Type B pancreatic cell (in vitro differentiated cells): ENCODE measurements at regions not wholly inside any gene's neighbourhood (a gene's known extent, or its start where the extent isn't known, plus 50 kb on each side); places are given as distances from the start of the nearest gene placed in this dataset.

Experiments used
- DNase-seq: peaks from one replicate; pipeline ENCODE4 v3.0.0; 2021; ENCODE audit warnings: mixed read lengths; ENCODE audit not compliant: unreplicated experiment; ENCODE audit errors: extremely low spot score
- H3K27ac Mint-ChIP-seq: 2 replicates; pipeline ENCODE4 v1.8.0; 2021; ENCODE audit warnings: mild to moderate bottlenecking, mixed read lengths
- H3K27me3 Mint-ChIP-seq: 2 replicates; pipeline ENCODE4 v1.8.0; 2021; ENCODE audit warnings: mixed read lengths
- H3K36me3 Mint-ChIP-seq: 2 replicates; pipeline ENCODE4 v1.8.0; 2021; ENCODE audit warnings: mixed read lengths
- H3K4me1 Mint-ChIP-seq: one replicate; pipeline ENCODE4 v1.8.0; 2021; ENCODE audit warnings: mixed read lengths; ENCODE audit not compliant: unreplicated experiment
- H3K4me3 Mint-ChIP-seq: 2 replicates; pipeline ENCODE4 v1.8.0; 2021; ENCODE audit warnings: mild to moderate bottlenecking, mixed read lengths
- H3K9me3 Mint-ChIP-seq: 2 replicates; pipeline ENCODE4 v1.8.0; 2021; ENCODE audit warnings: mixed read lengths
- CTCF ChIP-seq: fragments of 200-600 bp; sonication (generic); conservative IDR thresholded peaks from 2 replicates; pipeline ENCODE4 v1.5.0; 2021; ENCODE audit warnings: antibody characterized with exemption, mild to moderate bottlenecking

GRCh38 chr17:71170070-71170469 lies 950.8 kb upstream of the SOX9 start:
- Mint-ChIP-seq H3K36me3 (no peaks in the 10 kb centered on the region), H3K27me3 (peaks cover 9% of the 10 kb centered on the region), H3K9me3 (no peaks in the 10 kb centered on the region), H3K4me1 (peaks cover 5% of the 10 kb centered on the region), H3K27ac (no peak overlapping the region), H3K4me3 (no peak overlapping the region)
- no peak for DNase-seq
- TF ChIP-seq CTCF, result no peak

GRCh38 chr17:71171270-71171669 lies 949.5 kb upstream of the SOX9 start:
- H3K4me3 Mint-ChIP-seq, result no peak overlapping the region

GRCh38 chr17:71173991-71174390 lies 946.8 kb upstream of the SOX9 start:
- Mint-ChIP-seq H3K36me3 (no peaks in the 10 kb centered on the region), H3K9me3 (no peaks in the 10 kb centered on the region), H3K4me1 (no peaks in the 10 kb centered on the region), H3K27me3 (no peaks in the 10 kb centered on the region), H3K4me3 (no peak overlapping the region), H3K27ac (no peak overlapping the region)
- DNase-seq, result no peak
- no peak for TF ChIP-seq CTCF

More at GRCh38 chr17:71171270-71171669, 949.5 kb upstream of the SOX9 start:
- Mint-ChIP-seq H3K36me3 (no peaks in the 10 kb centered on the region), H3K27ac (no peak overlapping the region), H3K9me3 (no peaks in the 10 kb centered on the region), H3K4me1 (peaks cover 5% of the 10 kb centered on the region), H3K27me3 (peaks cover 9% of the 10 kb centered on the region)
- DNase-seq, result no peak
- TF ChIP-seq CTCF, result no peak

- Mint-ChIP-seq H3K27me3 (no peaks in the 10 kb centered on the region), H3K36me3 (no peaks in the 10 kb centered on the region), H3K27ac (no peak overlapping the region), H3K9me3 (no peaks in the 10 kb centered on the region), H3K4me1 (peaks cover 8% of the 10 kb centered on the region), H3K4me3 (no peak overlapping the region)
- TF ChIP-seq CTCF, result no peak
- no peak for DNase-seq
Measured at GRCh38 chr17:71176331-71176730, 944.5 kb upstream of the SOX9 start.

GRCh38 chr17:71176928-71177443 lies 943.8 kb upstream of the SOX9 start:
- H3K9me3 Mint-ChIP-seq, result no peaks in the 10 kb centered on the region
- H3K27me3 Mint-ChIP-seq, result no peaks in the 10 kb centered on the region
- no peak for TF ChIP-seq CTCF
- H3K27ac Mint-ChIP-seq, result no peak overlapping the region
- H3K36me3 Mint-ChIP-seq, result no peaks in the 10 kb centered on the region
- no peak overlapping the region for H3K4me3 Mint-ChIP-seq
- peaks cover 8% of the 10 kb centered on the region for H3K4me1 Mint-ChIP-seq
- DNase-seq, result no peak
